GM12878 (cell line): ENCODE measurements at regions not wholly inside any gene's neighbourhood (a gene's known extent, or its start where the extent isn't known, plus 50 kb on each side); places are given as distances from the start of the nearest gene placed in this dataset.

Experiments used
- ATAC-seq: fragments of 200-7000 bp; cut with Tn5 transposase; 3 replicates; pipeline ENCODE4 v1.9.1; 2020; ENCODE audit warnings: mild to moderate bottlenecking, moderate library complexity
- BruUV-seq: library from RNA; stranded (reverse); fragments of 400-500 nt; replicated peaks from 2 replicates; lab custom pipeline; 2021; lab: Mats Ljungman, UMichigan
- CTCF ChIA-PET: fragments of 300-600 bp; sonication (Branson Sonifier 250); formaldehyde crosslinking; extraction: SDS; loops from one replicate; lab custom pipeline; 2021; ENCODE audit warnings: inconsistent platforms; lab: Yijun Ruan, JAX
- POLR2A ChIA-PET: fragments of 350-600 bp; formaldehyde crosslinking; extraction: SDS; loops from one replicate; lab custom pipeline; 2021; ENCODE audit warnings: inconsistent platforms; lab: Charles Lee
- RAD21 ChIA-PET: fragments of 300-600 bp; sonication (Branson Sonifier 250); formaldehyde crosslinking; loops from one replicate; lab custom pipeline; 2023; ENCODE audit warnings: antibody characterized with exemption; ENCODE audit not compliant: unreplicated experiment; lab: Charles Lee
- SMC1A ChIA-PET: fragments of 300-600 bp; sonication (Branson Sonifier 250); formaldehyde crosslinking; loops from one replicate; lab custom pipeline; 2023; ENCODE audit not compliant: unreplicated experiment, uncharacterized antibody; lab: Charles Lee
- DNase-seq: peaks from one replicate; pipeline ENCODE4 v3.0.0-alpha.2; 2011; ENCODE audit warnings: low read depth, low spot score
- FAIRE-seq: peaks from 3 replicates; lab custom pipeline; 2011; peaks lifted over from hg19 to GRCh38; lab: Jason Lieb, UNC
- H2AFZ ChIP-seq: 2 replicates; pipeline ENCODE4 v1.6.0; 2011; ENCODE audit warnings: low read depth, low read length, control low read depth; ENCODE audit not compliant: control insufficient read depth
- H3K27ac ChIP-seq: 2 replicates; pipeline ENCODE4 v1.5.1; 2011; ENCODE audit warnings: control low read depth; ENCODE audit not compliant: control insufficient read depth, insufficient read depth
- H3K27me3 ChIP-seq, 2 experiments: replicated peaks in 1 of 2; 2 replicates each; pipeline versions ENCODE4 v1.6.0 to v1.6.1; 2011; ENCODE audit warnings: low read length in 1 of 2; ENCODE audit not compliant: control insufficient read depth in 2 of 2, insufficient read depth in 2 of 2
- H3K36me3 ChIP-seq, 2 experiments: 2 replicates each; pipeline ENCODE4 v1.5.1; 2011; ENCODE audit warnings: low read length in 1 of 2; ENCODE audit not compliant: control insufficient read depth in 2 of 2, insufficient read depth in 2 of 2
- H3K4me1 ChIP-seq: 2 replicates; pipeline ENCODE4 v1.6.1; 2011; ENCODE audit warnings: mild to moderate bottlenecking, low read length, moderate library complexity, mixed read lengths; ENCODE audit not compliant: control insufficient read depth, insufficient read depth
- H3K4me2 ChIP-seq: 2 replicates; pipeline ENCODE4 v1.6.0; 2011; ENCODE audit warnings: control low read depth; ENCODE audit not compliant: control insufficient read depth, insufficient read depth
- H3K4me3 ChIP-seq: fragments of 200-600 bp; sonication (generic); 2 replicates; pipeline ENCODE4 v1.5.1; 2016
- H3K79me2 ChIP-seq: 2 replicates; pipeline ENCODE4 v1.6.0; 2011; ENCODE audit warnings: low read length; ENCODE audit not compliant: control insufficient read depth, insufficient read depth
- H3K9ac ChIP-seq: 2 replicates; pipeline ENCODE4 v1.8.0; 2011; ENCODE audit warnings: low read length, control low read depth, mixed read lengths; ENCODE audit not compliant: control insufficient read depth, insufficient read depth
- H3K9me3 ChIP-seq: replicated peaks from 3 replicates; pipeline ENCODE4 v1.5.1; 2011; ENCODE audit warnings: mild to moderate bottlenecking, low read length; ENCODE audit not compliant: control insufficient read depth, insufficient read depth
- H4K20me1 ChIP-seq: 2 replicates; pipeline ENCODE4 v1.6.0; 2011; ENCODE audit not compliant: control insufficient read depth, insufficient read depth
- CHD4 ChIP-seq: fragments of 200-600 bp; sonication (generic); IDR thresholded peaks from 2 replicates; pipeline ENCODE4 v1.6.1; 2016; ENCODE audit warnings: mild to moderate bottlenecking
- MYC ChIP-seq: IDR thresholded peaks from 2 replicates; pipeline ENCODE4 v1.6.1; 2011; ENCODE audit warnings: mild to moderate bottlenecking, low read length, moderate library complexity, inconsistent platforms; ENCODE audit not compliant: insufficient read depth, insufficient replicate concordance, insufficient read length, severe bottlenecking
- PKNOX1 ChIP-seq: fragments of 450-650 bp; IDR thresholded peaks from 2 replicates; pipeline ENCODE4 v1.6.1; 2016; ENCODE audit warnings: mild to moderate bottlenecking
- POLR2AphosphoS2 ChIP-seq: IDR thresholded peaks from 2 replicates; pipeline ENCODE4 v1.6.1; 2011; ENCODE audit warnings: low read depth, mild to moderate bottlenecking, low read length, improper control_type of control experiment, moderate library complexity
- REST ChIP-seq: IDR thresholded peaks from 2 replicates; pipeline ENCODE4 v1.6.1; 2012; ENCODE audit warnings: mild to moderate bottlenecking, low read depth, low read length
- SMAD1 ChIP-seq: fragments of 450-650 bp; IDR thresholded peaks from 2 replicates; pipeline ENCODE4 v1.6.1; 2018; ENCODE audit warnings: mild to moderate bottlenecking, low read depth; ENCODE audit not compliant: partially characterized antibody
- TBL1XR1 ChIP-seq: IDR thresholded peaks from 2 replicates; pipeline ENCODE4 v1.6.1; 2012; ENCODE audit warnings: low read depth, low read length, improper control_type of control experiment
- TCF3 ChIP-seq: IDR thresholded peaks from 2 replicates; pipeline ENCODE4 v1.6.1; 2012; ENCODE audit warnings: low read depth, mild to moderate bottlenecking, low read length, borderline replicate concordance; ENCODE audit not compliant: insufficient read depth
- ZBTB11 ChIP-seq: fragments of 450-650 bp; formaldehyde crosslinking; IDR thresholded peaks from 2 replicates; pipeline ENCODE4 v1.5.0; 2022; ENCODE audit warnings: mild to moderate bottlenecking, missing genetic modification characterization
- ZNF207 ChIP-seq: fragments of 450-650 bp; IDR thresholded peaks from 2 replicates; pipeline ENCODE4 v1.6.1; 2014; ENCODE audit warnings: antibody characterized with exemption, mild to moderate bottlenecking, borderline replicate concordance
- ZNF687 ChIP-seq: fragments of 450-650 bp; IDR thresholded peaks from 2 replicates; pipeline ENCODE4 v1.6.1; 2017; ENCODE audit warnings: mild to moderate bottlenecking, moderate library complexity
- WGBS: methylation state at CpG from one replicate; pipeline ENCODE4 v1.1.6; 2016; ENCODE audit warnings: low lambda C conversion rate; ENCODE audit not compliant: insufficient replicate concordance, insufficient coverage; ENCODE audit errors: missing lambda C conversion rate; 5-methylcytosine and 5-hydroxymethylcytosine counted together
- in situ Hi-C: fragments of 300-500 bp; cut with MboI; formaldehyde crosslinking; loops from 9 replicates; pipeline ENCODE4 v1.14.3; 2018; ENCODE audit warnings: mixed read lengths
- intact Hi-C: fragments of 100-400 bp; cut with micrococcal nuclease; formaldehyde crosslinking; loops from one replicate; pipeline ENCODE4 v1.14.2; 2022; ENCODE audit not compliant: unreplicated experiment

DNA sequence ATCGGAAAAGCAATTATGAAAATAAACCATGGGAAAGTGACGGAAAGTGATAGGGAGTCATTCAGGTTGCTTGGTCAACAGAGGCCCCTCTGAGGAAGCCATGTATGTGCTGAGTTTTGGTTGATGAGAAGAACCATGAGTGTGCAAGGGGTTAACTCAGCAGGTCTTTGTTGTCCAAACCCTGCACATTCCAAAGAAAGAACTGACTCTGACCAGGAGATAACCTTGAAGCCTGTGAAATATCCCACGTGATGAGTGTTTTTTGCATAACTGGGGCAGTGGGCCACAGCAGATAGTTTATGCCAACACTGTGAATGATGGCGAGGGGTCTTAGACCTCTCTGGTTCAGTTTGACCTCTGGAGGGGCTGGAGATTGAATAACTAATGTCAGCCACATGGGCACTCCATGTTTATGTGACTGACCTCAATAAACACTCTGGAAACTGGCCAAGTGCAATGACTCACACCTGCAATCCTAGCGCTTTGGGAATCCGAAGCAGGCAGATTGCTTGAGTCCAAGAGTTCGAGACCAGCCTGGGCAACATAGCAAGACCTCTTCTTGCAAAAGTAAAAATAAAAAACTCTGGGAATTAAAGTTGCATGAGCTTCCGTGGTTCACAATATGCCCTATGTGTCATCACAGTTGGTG is 154.0 kb upstream of the FOXK1 start:
- SMC1A ChIA-PET = no interaction called here
- TF ChIP-seq ZNF207 = no peak
- no peak for TF ChIP-seq MYC
- TF ChIP-seq SMAD1 = no peak
- TF ChIP-seq POLR2AphosphoS2 = no peak
- no peak for TF ChIP-seq TCF3
- TF ChIP-seq ZBTB11 = no peak
- no peak for TF ChIP-seq PKNOX1
- no peak for TF ChIP-seq ZNF687
- no peak for TF ChIP-seq CHD4
- no peak for TF ChIP-seq REST
- TF ChIP-seq TBL1XR1 = no peak

More for the DNA sequence above, 154.0 kb upstream of the FOXK1 start:
- intact Hi-C loops = no loop called here
- ChIA-PET CTCF (no interaction called here), POLR2A (interaction anchor here (0.6 kb wide), 1 partner anchor 42 kb away, joined by 5 read pairs; no protein-coding TSS in a partner anchor), RAD21 (no interaction called here)
- in situ Hi-C loops = no loop called here
- Histone ChIP-seq H3K9ac (no peak overlapping the region), H3K4me3 (no peak overlapping the region), H3K79me2 (no peaks in the 10 kb centered on the region), H3K36me3 (no peaks in the 10 kb centered on the region), H3K27me3 (no peaks in the 10 kb centered on the region), H2AFZ (no peak overlapping the region), H3K27ac (no peak overlapping the region), H4K20me1 (no peaks in the 10 kb centered on the region), H3K4me2 (no peak overlapping the region), H3K4me1 (no peaks in the 10 kb centered on the region), H3K9me3 (no peaks in the 10 kb centered on the region)
- FAIRE-seq (no peak), ATAC-seq (no peak), DNase-seq (no peak)
- no TSS peak for BruUV-seq
- 33% methylated on average over 8 of the region's 8 CpGs for WGBS
